HEK293 (cell line): ENCODE measurements at regions not wholly inside any gene's neighbourhood (a gene's known extent, or its start where the extent isn't known, plus 50 kb on each side); places are given as distances from the start of the nearest gene placed in this dataset.
A peak's percentile ranks its signal among the peaks of the same experiment; 100 is the strongest.

Experiments
- CTCF ChIA-PET: fragments of 350-600 bp; formaldehyde crosslinking; extraction: SDS; loops from one replicate; lab custom pipeline; 2021; ENCODE audit warnings: antibody characterized with exemption; lab: Yijun Ruan, JAX
- POLR2A ChIA-PET: fragments of 300-600 bp; formaldehyde crosslinking; extraction: SDS; loops from one replicate; lab custom pipeline; 2020; ENCODE audit warnings: antibody characterized with exemption, inconsistent platforms; lab: Yijun Ruan, JAX
- H3K27ac ChIP-seq: fragments of 200-500 bp; sonication (Bioruptor generic); 2 replicates; pipeline ENCODE4 v1.5.1; 2014; ENCODE audit warnings: low read depth, low read length, control low read depth, inconsistent platforms; ENCODE audit errors: extremely low read depth
- H3K36me3 ChIP-seq, 2 experiments: fragments of 200-500 bp in 1 of 2; sonication (Bioruptor generic) in 1 of 2; 1 replicate in 1 of 2; 2 replicates in 1 of 2; pipeline ENCODE4 v1.5.1; 2014 to 2017; ENCODE audit warnings: inconsistent platforms in 2 of 2, low read length in 2 of 2; ENCODE audit not compliant: control insufficient read depth in 2 of 2, insufficient read depth in 1 of 2
- H3K4me1 ChIP-seq: fragments of 200-500 bp; sonication (Bioruptor generic); 2 replicates; pipeline ENCODE4 v1.5.1; 2014; ENCODE audit warnings: mild to moderate bottlenecking, low read length, inconsistent platforms; ENCODE audit not compliant: control insufficient read depth, insufficient read depth
- H3K4me3 ChIP-seq: 2 replicates; pipeline ENCODE4 v1.5.1; 2011; ENCODE audit warnings: low read depth, mild to moderate bottlenecking, control low read depth, low read length, moderate library complexity
- H3K9me3 ChIP-seq: fragments of 200-500 bp; sonication (Bioruptor generic); 2 replicates; pipeline ENCODE4 v1.5.1; 2014; ENCODE audit warnings: low read depth, low read length, inconsistent platforms; ENCODE audit not compliant: control insufficient read depth, insufficient read depth
- BCL11A ChIP-seq: fragments of 450-650 bp; formaldehyde crosslinking; IDR thresholded peaks from 2 replicates; pipeline ENCODE4 v1.5.1; 2016; ENCODE audit warnings: low read depth, missing biosample characterization, missing genetic modification characterization
- GLI4 ChIP-seq: fragments of 450-650 bp; formaldehyde crosslinking; IDR thresholded peaks from 2 replicates; pipeline ENCODE4 v1.5.1; 2016; ENCODE audit warnings: missing biosample characterization, missing genetic modification characterization
- INSM2 ChIP-seq: fragments of 450-650 bp; formaldehyde crosslinking; IDR thresholded peaks from 2 replicates; pipeline ENCODE4 v1.5.1; 2016; ENCODE audit warnings: missing biosample characterization, missing genetic modification characterization
- KLF8 ChIP-seq: fragments of 450-650 bp; formaldehyde crosslinking; IDR thresholded peaks from 2 replicates; pipeline ENCODE4 v1.5.1; 2016; ENCODE audit warnings: missing biosample characterization, missing genetic modification characterization
- MEIS1 ChIP-seq: sonication (generic); formaldehyde crosslinking; IDR thresholded peaks from 2 replicates; pipeline ENCODE4 v1.8.1; 2022; ENCODE audit warnings: missing genetic modification reagents, mild to moderate bottlenecking, borderline replicate concordance
- MZF1 ChIP-seq: fragments of 450-650 bp; formaldehyde crosslinking; IDR thresholded peaks from 2 replicates; pipeline ENCODE4 v1.5.1; 2017; ENCODE audit warnings: missing biosample characterization, missing genetic modification characterization, borderline replicate concordance
- SCRT1 ChIP-seq: fragments of 450-650 bp; formaldehyde crosslinking; IDR thresholded peaks from 2 replicates; pipeline ENCODE4 v1.5.1; 2016; ENCODE audit warnings: missing biosample characterization, missing genetic modification characterization, borderline replicate concordance
- TCF7L2 ChIP-seq: IDR thresholded peaks from 2 replicates; pipeline ENCODE4 v1.6.1; 2011; ENCODE audit warnings: low read depth, mild to moderate bottlenecking, inconsistent platforms, low read length, moderate library complexity, borderline replicate concordance
- WT1 ChIP-seq: fragments of 450-650 bp; formaldehyde crosslinking; IDR thresholded peaks from 2 replicates; pipeline ENCODE4 v1.5.1; 2016; ENCODE audit warnings: missing biosample characterization, missing genetic modification characterization
- ZBTB20 ChIP-seq: fragments of 450-650 bp; formaldehyde crosslinking; IDR thresholded peaks from 2 replicates; pipeline ENCODE4 v1.5.1; 2016; ENCODE audit warnings: missing biosample characterization, missing genetic modification characterization
- ZNF133 ChIP-seq: fragments of 450-650 bp; formaldehyde crosslinking; IDR thresholded peaks from 2 replicates; pipeline ENCODE4 v1.5.1; 2016; ENCODE audit warnings: missing biosample characterization, missing genetic modification characterization
- ZNF292 ChIP-seq: fragments of 450-650 bp; formaldehyde crosslinking; IDR thresholded peaks from 2 replicates; pipeline ENCODE4 v1.5.1; 2016; ENCODE audit warnings: low read depth, missing biosample characterization, missing genetic modification characterization, borderline replicate concordance
- ZNF530 ChIP-seq: fragments of 450-650 bp; formaldehyde crosslinking; IDR thresholded peaks from 2 replicates; pipeline ENCODE4 v1.5.1; 2016; ENCODE audit warnings: low read depth, missing biosample characterization, missing genetic modification characterization
- ZNF555 ChIP-seq: fragments of 450-650 bp; formaldehyde crosslinking; conservative IDR thresholded peaks from 2 replicates; pipeline ENCODE4 v1.5.1; 2017; ENCODE audit warnings: missing biosample characterization, mild to moderate bottlenecking, missing genetic modification characterization, inconsistent platforms
- ZNF626 ChIP-seq: fragments of 450-650 bp; sonication (Bioruptor Pico); formaldehyde crosslinking; IDR thresholded peaks from 2 replicates; pipeline ENCODE4 v1.5.1; 2018; ENCODE audit warnings: missing biosample characterization, missing genetic modification characterization, inconsistent platforms
- ZNF639 ChIP-seq: fragments of 450-650 bp; formaldehyde crosslinking; IDR thresholded peaks from 2 replicates; pipeline ENCODE4 v1.5.1; 2016; ENCODE audit warnings: missing biosample characterization, missing genetic modification characterization
- ZNF658 ChIP-seq: fragments of 450-650 bp; formaldehyde crosslinking; IDR thresholded peaks from 2 replicates; pipeline ENCODE4; 2016; ENCODE audit warnings: missing biosample characterization, missing genetic modification characterization
- ZNF660 ChIP-seq: fragments of 450-650 bp; IDR thresholded peaks from 2 replicates; pipeline ENCODE4 v1.5.1; 2018; ENCODE audit warnings: missing biosample characterization, mild to moderate bottlenecking, missing genetic modification characterization
- ZSCAN30 ChIP-seq: fragments of 450-650 bp; IDR thresholded peaks from 2 replicates; pipeline ENCODE4 v1.5.1; 2018; ENCODE audit warnings: missing biosample characterization, mild to moderate bottlenecking, missing genetic modification characterization, moderate library complexity

GRCh38 chr9:79155308-79155707 is 416.5 kb upstream of the TLE4 start:
- Histone ChIP-seq H3K27ac (no peak overlapping the region), H3K4me3 (no peak overlapping the region), H3K36me3 (no peaks in the 10 kb centered on the region), H3K4me1 (no peaks in the 10 kb centered on the region), H3K9me3 (no peaks in the 10 kb centered on the region)
- POLR2A ChIA-PET = no interaction called here
- CTCF ChIA-PET = no interaction called here
- TF ChIP-seq ZNF292 (tag by site-specific recombination) (no peak), ZBTB20 (tag by site-specific recombination) (no peak), ZNF530 (no peak), ZNF626 (no peak), BCL11A (tag by site-specific recombination) (no peak)

GRCh38 chr9:79163544-79163943 is 408.2 kb upstream of the TLE4 start:
- POLR2A ChIA-PET = no interaction called here
- H3K4me1 ChIP-seq = 0 out of 2 replicates have a peak, but pooled peaks cover 3% of the 10 kb centered on the region
- CTCF ChIA-PET = interaction anchor here (0.6 kb wide), 2 partner anchors 425 to 995 kb away, joined by 3 read pairs; no protein-coding TSS in a partner anchor

GRCh38 chr9:79164406-79164805 is 407.4 kb upstream of the TLE4 start:
- Histone ChIP-seq H3K27ac (no peak overlapping the region), H3K4me1 (0 out of 2 replicates have a peak, but pooled peaks cover 3% of the 10 kb centered on the region), H3K36me3 (no peaks in the 10 kb centered on the region), H3K4me3 (no peak overlapping the region), H3K9me3 (no peaks in the 10 kb centered on the region)
- CTCF ChIA-PET = interaction anchor here (0.7 kb wide), 1 partner anchor 432 kb away, joined by 3 read pairs; no protein-coding TSS in a partner anchor
- POLR2A ChIA-PET = no interaction called here
- no peak for TF ChIP-seq ZNF658 (tag by site-specific recombination)
- no peak for TF ChIP-seq MEIS1 (CRISPR knock-in tag)

More at GRCh38 chr9:79163544-79163943, 408.2 kb upstream of the TLE4 start:
- TF ChIP-seq ZNF133 = peak; percentile 57; the same call in 1 of the 2 replicates
- TF ChIP-seq SCRT1 = no peak
- H3K9me3 ChIP-seq = no peaks in the 10 kb centered on the region
- no peak overlapping the region for H3K27ac ChIP-seq
- no peak overlapping the region for H3K4me3 ChIP-seq
- H3K36me3 ChIP-seq = no peaks in the 10 kb centered on the region

- Histone ChIP-seq H3K4me3 (no peak overlapping the region), H3K36me3 (no peaks in the 10 kb centered on the region), H3K27ac (no peak overlapping the region), H3K4me1 (0 out of 2 replicates have a peak, but pooled peaks cover 3% of the 10 kb centered on the region), H3K9me3 (no peaks in the 10 kb centered on the region)
- ChIA-PET POLR2A (no interaction called here), CTCF (interaction anchor here (0.6 to 1.1 kb wide), 4 partner anchors 31 to 1009 kb away, joined by 3 read pairs; no protein-coding TSS in a partner anchor)
- no peak for TF ChIP-seq WT1 (tag by site-specific recombination)
- no peak for TF ChIP-seq KLF8
- no peak for TF ChIP-seq ZNF660 (tag by site-specific recombination)
These were observed 406.6 kb upstream of the TLE4 start for GRCh38 chr9:79165020-79165780.

GRCh38 chr9:79166005-79166404 is 405.8 kb upstream of the TLE4 start:
- Histone ChIP-seq H3K36me3 (no peaks in the 10 kb centered on the region), H3K4me3 (no peak overlapping the region), H3K9me3 (no peaks in the 10 kb centered on the region), H3K4me1 (0 out of 2 replicates have a peak, but pooled peaks cover 3% of the 10 kb centered on the region), H3K27ac (no peak overlapping the region)
- ChIA-PET CTCF (interaction anchor here (0.6 to 1.1 kb wide), 2 partner anchors 32 to 1009 kb away, joined by 3 read pairs; no protein-coding TSS in a partner anchor), POLR2A (no interaction called here)
- TF ChIP-seq INSM2 = no peak
- no peak for TF ChIP-seq GLI4 (tag by site-specific recombination)
- TF ChIP-seq ZSCAN30 (tag by site-specific recombination) = no peak
- no peak for TF ChIP-seq ZNF555
- no peak for TF ChIP-seq MZF1
- no peak for TF ChIP-seq ZNF639
- TF ChIP-seq TCF7L2 = peak; percentile 76; the same call in 1 of the 2 replicates
